ENCODE measurements at regions not wholly inside any gene's neighbourhood (a gene's known extent, or its start where the extent isn't known, plus 50 kb on each side); places are given as distances from the start of the nearest gene placed in this dataset.

GRCh38 chr9:18233311-18233710 is 240.6 kb upstream of the ADAMTSL1 start:
- no peak for DNase-seq (ENCODE audit: low spot score)

- no peak for DNase-seq (ENCODE audit: low spot score)
These were observed 240.0 kb upstream of the ADAMTSL1 start for GRCh38 chr9:18233776-18234445.

DNA sequence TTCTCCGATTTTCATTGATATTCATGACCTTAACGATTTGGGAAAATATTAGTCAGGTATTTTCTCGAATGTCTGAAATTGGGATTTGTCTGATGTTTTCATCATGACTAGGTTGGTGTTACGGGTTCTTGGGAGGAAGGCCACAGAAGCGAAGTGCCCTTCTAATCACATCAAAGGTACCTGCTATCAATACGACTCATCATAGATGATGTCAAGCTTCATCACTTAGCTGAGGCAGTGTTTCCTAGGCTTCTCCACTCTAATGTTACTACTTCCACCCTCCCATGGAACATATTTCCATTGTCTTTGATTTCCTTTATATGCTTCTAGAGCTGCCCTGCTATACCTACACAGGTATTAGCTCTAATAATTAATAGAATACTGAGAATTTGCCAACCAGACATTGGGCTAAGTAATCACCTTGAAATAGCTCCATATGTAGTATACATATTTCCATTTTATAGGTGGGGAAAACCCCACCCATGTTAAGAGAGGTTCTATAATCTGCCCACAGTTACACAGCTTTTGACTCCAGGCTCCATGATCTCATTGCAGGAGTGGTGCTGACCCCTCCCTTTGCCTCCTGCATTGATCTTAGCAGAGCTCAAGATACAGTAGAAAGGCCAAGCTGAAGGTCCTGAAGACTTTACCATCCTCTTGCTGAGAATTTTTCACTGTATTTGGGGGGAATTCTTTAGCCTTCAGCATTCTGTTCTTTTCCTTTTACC is 238.6 kb upstream of the ADAMTSL1 start:
- DNase-seq (ENCODE audit: low spot score) = no peak

DNA sequence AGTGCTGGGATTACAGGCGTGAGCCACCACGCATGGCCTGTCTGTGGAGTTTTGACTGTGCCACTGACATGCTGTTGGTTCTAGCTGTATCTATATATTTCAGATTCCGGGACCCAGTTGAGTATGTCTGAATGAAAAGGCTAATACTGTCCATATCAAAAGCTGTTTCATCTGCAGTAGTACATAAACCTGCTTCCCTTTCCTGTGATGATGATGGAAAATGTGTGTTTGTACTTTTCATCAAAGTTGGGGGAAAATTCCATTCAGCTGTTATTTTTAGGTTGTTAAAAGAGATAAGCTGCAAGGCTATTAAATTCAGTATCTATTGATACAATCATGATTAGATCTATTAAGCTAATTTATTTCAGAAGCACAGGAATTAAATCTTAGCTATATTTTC is 237.6 kb upstream of the ADAMTSL1 start:
- no peak for DNase-seq (ENCODE audit: low spot score)

- no peak for DNase-seq (ENCODE audit: low spot score)
These were observed 236.2 kb upstream of the ADAMTSL1 start for GRCh38 chr9:18237776-18238175.

DNA sequence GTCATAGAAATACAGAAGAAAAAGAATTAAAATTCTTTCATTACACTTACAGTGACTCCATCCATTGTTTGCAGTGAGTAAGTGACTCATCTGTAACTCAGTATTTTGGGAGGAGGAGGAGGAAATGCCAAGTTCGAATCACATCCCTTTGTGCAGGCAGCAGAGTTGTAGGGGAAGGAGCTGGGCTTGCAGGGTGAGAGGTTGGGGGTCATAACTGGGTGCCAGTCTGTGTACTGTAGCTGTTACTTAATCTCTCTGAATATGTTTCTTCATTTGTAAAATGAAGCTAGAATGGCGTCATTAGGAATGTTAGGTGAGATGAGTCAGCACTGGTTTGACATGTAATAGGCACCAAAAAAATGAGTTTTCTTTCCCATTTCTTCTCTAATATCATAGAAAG is 235.7 kb upstream of the ADAMTSL1 start:
- DNase-seq (ENCODE audit: low spot score) = peak; percentile 62

DNA sequence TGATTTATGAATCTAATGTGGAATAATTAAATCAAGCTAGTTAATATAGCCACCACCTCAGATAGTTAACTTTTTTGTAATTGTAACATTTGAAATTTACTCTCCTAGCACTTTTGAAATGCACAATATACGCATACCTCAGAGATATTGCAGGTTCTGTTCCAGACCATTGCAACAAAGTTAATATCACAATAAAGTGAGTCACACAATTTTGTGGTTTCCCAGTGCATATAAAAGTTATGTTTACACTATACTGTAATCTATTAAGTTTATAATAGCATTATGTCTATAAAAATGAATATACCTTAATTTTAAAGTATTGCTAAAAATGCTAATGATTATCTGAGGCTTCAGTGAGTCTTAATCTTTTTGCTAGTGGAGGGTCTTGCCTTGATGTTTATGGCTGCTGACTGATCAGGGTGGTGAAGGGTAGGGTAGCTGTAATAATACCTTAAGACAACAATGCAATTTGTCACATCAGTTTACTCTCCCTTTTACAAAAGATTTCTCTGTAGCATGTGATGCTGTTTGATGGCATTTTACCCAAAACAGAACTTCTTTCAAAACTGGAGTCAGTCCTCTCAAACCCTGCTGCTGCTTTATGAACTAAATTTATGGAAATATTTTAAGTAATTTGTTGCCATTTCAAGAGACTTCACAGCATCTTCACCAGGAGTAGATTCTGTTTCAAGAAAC is 235.1 kb upstream of the ADAMTSL1 start:
- no peak for DNase-seq (ENCODE audit: low spot score)

GRCh38 chr9:18240213-18240612 is 233.7 kb upstream of the ADAMTSL1 start:
- no peak for DNase-seq (ENCODE audit: low spot score)

GRCh38 chr9:18245911-18246310 is 228.0 kb upstream of the ADAMTSL1 start:
- peak; percentile 11 for DNase-seq (ENCODE audit: low spot score)

- no peak for DNase-seq (ENCODE audit: low spot score)
These were observed 223.9 kb upstream of the ADAMTSL1 start for GRCh38 chr9:18250053-18250452.

- no peak for DNase-seq (ENCODE audit: low spot score)
These were observed 220.0 kb upstream of the ADAMTSL1 start for GRCh38 chr9:18253950-18254349.

- peak; percentile 77 for DNase-seq (ENCODE audit: low spot score)
These were observed 218.8 kb upstream of the ADAMTSL1 start for GRCh38 chr9:18255158-18255629.

DNA sequence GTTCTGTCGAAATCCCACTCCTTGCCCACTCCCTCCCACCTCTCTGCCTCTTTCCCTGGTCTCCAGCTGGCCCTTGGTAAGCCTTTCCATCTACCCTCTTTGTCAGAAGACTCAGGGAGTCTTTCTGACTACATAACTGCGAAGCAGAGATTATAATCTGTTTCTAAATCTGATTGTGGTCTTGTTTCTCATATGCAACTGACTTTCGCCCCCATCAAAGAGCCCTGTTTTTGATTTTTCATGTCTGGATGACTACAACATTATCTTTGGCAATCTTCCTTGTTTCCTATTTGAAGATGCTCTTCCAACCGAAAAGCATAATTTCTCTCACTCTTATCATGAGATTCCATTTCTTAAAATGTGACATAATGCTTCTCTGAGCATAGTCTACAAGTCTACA is 218.2 kb upstream of the ADAMTSL1 start:
- DNase-seq (ENCODE audit: low spot score) = no peak

DNA sequence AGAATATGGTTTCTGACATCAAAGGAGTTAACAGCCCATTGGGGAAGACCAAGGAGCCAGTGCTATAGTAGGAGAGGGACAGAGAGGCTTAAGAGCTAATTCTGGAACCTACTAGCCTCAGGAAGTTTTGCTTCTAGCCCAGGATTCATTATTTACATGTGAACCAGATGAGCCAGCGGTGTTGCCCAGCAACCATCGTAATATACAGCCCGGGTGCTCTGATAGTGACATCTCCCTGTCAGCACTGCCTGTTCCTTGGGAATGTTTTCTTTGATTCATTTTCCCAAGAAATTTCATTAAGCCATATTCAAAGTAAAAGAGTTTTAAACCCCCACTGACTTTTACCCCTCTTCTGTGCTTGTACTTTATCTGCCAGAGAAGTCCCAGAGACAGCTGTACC is 217.4 kb upstream of the ADAMTSL1 start:
- peak; percentile 16 for DNase-seq (ENCODE audit: low spot score)

DNA sequence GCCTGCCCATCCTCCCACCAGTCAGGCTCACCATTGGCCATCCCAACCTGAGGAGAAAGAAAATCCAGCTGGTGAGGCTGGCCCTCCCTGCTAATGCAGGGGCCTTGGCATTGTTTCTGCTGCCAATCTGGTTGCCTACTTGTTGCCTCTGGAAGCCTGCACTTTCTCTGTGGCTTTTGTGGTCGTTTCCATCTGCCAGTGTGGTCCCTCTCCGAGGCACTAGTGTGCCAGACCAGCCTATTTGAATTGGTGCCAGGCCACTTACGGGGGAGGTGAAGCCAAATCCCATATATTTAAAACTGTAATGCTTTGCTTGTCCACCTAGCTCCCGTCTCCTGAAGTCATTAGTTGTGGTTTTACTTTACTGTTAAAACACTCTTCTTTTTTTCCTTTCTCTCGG is 213.4 kb upstream of the ADAMTSL1 start:
- peak; percentile 4 for DNase-seq (ENCODE audit: low spot score)

GRCh38 chr9:18261181-18261580 is 212.8 kb upstream of the ADAMTSL1 start:
- DNase-seq (ENCODE audit: low spot score) = no peak

- DNase-seq (ENCODE audit: low spot score) = no peak
These were observed 210.6 kb upstream of the ADAMTSL1 start for GRCh38 chr9:18263377-18263776.

- DNase-seq (ENCODE audit: low spot score) = peak; percentile 65
These were observed 205.6 kb upstream of the ADAMTSL1 start for GRCh38 chr9:18268381-18268780.

DNA sequence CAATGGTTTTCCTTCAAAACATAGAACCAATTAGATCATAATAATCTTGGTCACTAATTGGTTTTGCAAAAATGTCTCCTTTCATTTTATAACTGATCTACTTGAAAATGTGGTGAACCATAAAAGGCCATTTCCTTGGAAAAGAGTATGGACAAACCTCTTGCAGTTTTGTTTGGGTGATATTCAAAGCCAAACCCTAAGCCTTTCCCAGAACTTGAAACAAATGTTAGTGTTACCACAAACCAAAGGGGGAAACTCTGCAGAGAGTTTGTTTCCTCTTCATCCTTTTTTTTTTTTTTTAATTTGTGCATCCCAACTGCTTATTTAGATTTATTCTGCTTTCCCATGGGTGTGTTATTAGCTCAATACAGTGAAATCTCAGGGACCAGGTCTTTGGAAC is 204.4 kb upstream of the ADAMTSL1 start:
- no peak for DNase-seq (ENCODE audit: low spot score)

- DNase-seq (ENCODE audit: low spot score) = no peak
These were observed 199.3 kb upstream of the ADAMTSL1 start for GRCh38 chr9:18274693-18275092.

DNA sequence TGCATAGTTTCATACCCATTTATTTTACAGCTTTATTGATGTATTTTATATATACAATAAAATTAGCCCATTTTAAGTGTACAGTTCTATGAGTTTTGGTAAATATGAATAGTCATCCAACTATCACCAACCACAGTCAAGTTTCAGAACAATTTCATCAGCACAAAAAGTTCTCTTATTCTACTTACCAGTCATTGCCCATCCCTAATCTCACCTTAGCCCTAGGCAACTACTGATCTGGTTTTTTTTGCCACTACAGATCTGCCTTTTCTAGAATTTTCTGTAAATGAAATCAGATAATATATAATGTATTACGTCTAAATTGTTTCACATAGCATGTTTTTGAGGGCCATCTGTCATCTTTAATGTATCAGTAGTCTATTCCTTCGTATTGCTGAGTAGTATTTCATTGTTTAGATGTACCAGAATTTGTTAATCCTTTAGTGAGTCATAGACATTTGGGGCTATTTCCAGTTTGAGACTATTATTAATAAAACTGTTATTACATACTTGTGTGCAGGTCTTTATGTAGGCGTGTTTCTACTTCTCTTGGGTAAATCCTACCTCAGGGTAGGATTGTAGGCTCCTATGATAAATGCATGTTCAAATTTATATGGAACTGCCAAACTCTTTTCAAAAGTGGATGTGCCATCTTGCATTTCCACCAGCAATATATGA is 198.5 kb upstream of the ADAMTSL1 start:
- no peak for DNase-seq (ENCODE audit: low spot score)

GRCh38 chr9:18281291-18281690 is 192.7 kb upstream of the ADAMTSL1 start:
- no peak for DNase-seq (ENCODE audit: low spot score)

GRCh38 chr9:18294229-18294628 is 179.7 kb upstream of the ADAMTSL1 start:
- no peak for DNase-seq (ENCODE audit: low spot score)

Data from GM03348 (cell line).